SK-N-SH (cell line): ENCODE measurements at regions not wholly inside any gene's neighbourhood (a gene's known extent, or its start where the extent isn't known, plus 50 kb on each side); places are given as distances from the start of the nearest gene placed in this dataset.
"Not testable (repeated sequence)": the region's sequence is repeated elsewhere in the genome, so short reads cannot be mapped to it uniquely, and the experiment has no call there.

Experiments used
- CTCF ChIA-PET: fragments of 300-600, 350-600 bp; formaldehyde crosslinking; extraction: SDS; loops from one replicate; lab custom pipeline; 2021; lab: Yijun Ruan, JAX
- POLR2A ChIA-PET: fragments of 350-600 bp; sonication (Branson Sonifier 250); formaldehyde crosslinking; extraction: SDS; loops from one replicate; lab custom pipeline; 2020; ENCODE audit warnings: antibody characterized with exemption, inconsistent platforms; lab: Yijun Ruan, JAX
- DNase-seq: peaks from one replicate; pipeline ENCODE4 v3.0.0; 2012
- H2AFZ ChIP-seq: fragments of 200-600 bp; sonication (generic); 2 replicates; pipeline ENCODE4 v1.8.1; 2016; ENCODE audit warnings: antibody characterized with exemption, mild to moderate bottlenecking, low read depth
- H3F3A ChIP-seq: fragments of 200-600 bp; sonication (generic); replicated peaks from 2 replicates; pipeline ENCODE3; 2016; ENCODE audit warnings: antibody characterized with exemption, mild to moderate bottlenecking; ENCODE audit not compliant: insufficient read depth
- H3K27ac ChIP-seq, 2 experiments: fragments of 200-500 bp in 1 of 2; fragments of 200-600 bp in 1 of 2; sonication (Bioruptor generic) in 1 of 2; sonication (generic), shearing (Covaris generic) in 1 of 2; 2 replicates each; pipeline versions ENCODE4 v1.5.1 to v1.6.1; 2014 to 2016; ENCODE audit warnings: low read depth in 2 of 2, inconsistent platforms in 1 of 2, low read length in 1 of 2, mild to moderate bottlenecking in 1 of 2, mixed read lengths in 1 of 2
- H3K27me3 ChIP-seq: fragments of 200-600 bp; sonication (generic), shearing (Covaris generic); 2 replicates; pipeline ENCODE4 v1.6.1; 2016; ENCODE audit warnings: mixed run types; ENCODE audit not compliant: insufficient read depth
- H3K36me3 ChIP-seq, 2 experiments: fragments of 200-500 bp in 1 of 2; fragments of 200-600 bp in 1 of 2; sonication (Bioruptor generic) in 1 of 2; sonication (generic) in 1 of 2; replicated peaks in 1 of 2; 2 replicates each; pipeline versions ENCODE3 to v1.5.1; 2014 to 2016; ENCODE audit warnings: low read length in 1 of 2, mild to moderate bottlenecking in 1 of 2; ENCODE audit not compliant: insufficient read depth in 2 of 2, control insufficient read depth in 1 of 2
- H3K4me1 ChIP-seq, 2 experiments: fragments of 200-500 bp in 1 of 2; fragments of 200-600 bp in 1 of 2; sonication (Bioruptor generic) in 1 of 2; sonication (generic), shearing (Covaris generic) in 1 of 2; 2 replicates each; pipeline versions ENCODE4 v1.5.1 to v1.6.1; 2014 to 2016; ENCODE audit warnings: low read depth in 1 of 2, low read length in 1 of 2, mixed run types in 1 of 2; ENCODE audit not compliant: insufficient read depth in 2 of 2, control insufficient read depth in 1 of 2
- H3K4me2 ChIP-seq: fragments of 200-600 bp; sonication (generic), shearing (Covaris generic); 2 replicates; pipeline ENCODE4 v1.6.1; 2017; ENCODE audit warnings: mixed run types
- H3K4me3 ChIP-seq, 2 experiments: fragments of 200-500 bp in 1 of 2; fragments of 200-600 bp in 1 of 2; sonication (Bioruptor generic) in 1 of 2; sonication (generic), shearing (Covaris generic) in 1 of 2; 2 replicates each; pipeline versions ENCODE4 v1.5.1 to v1.8.1; 2014 to 2016; ENCODE audit warnings: low read depth in 2 of 2, inconsistent platforms in 1 of 2, low read length in 1 of 2, mild to moderate bottlenecking in 1 of 2, mixed read lengths in 1 of 2, moderate library complexity in 1 of 2
- H3K79me2 ChIP-seq: fragments of 200-600 bp; sonication (generic); 2 replicates; pipeline ENCODE4 v1.8.1; 2017; ENCODE audit warnings: mild to moderate bottlenecking; ENCODE audit not compliant: insufficient read depth
- H3K9ac ChIP-seq: fragments of 200-600 bp; sonication (generic); 2 replicates; pipeline ENCODE4 v1.6.1; 2017; ENCODE audit warnings: mixed run types
- H3K9me2 ChIP-seq: fragments of 200-600 bp; sonication (generic); 2 replicates; pipeline ENCODE4 v1.6.1; 2017; ENCODE audit warnings: mixed run types
- H3K9me3 ChIP-seq: fragments of 200-600 bp; sonication (generic); 2 replicates; pipeline ENCODE4 v1.6.1; 2017; ENCODE audit warnings: mixed run types, mild to moderate bottlenecking, moderate library complexity
- H4K20me1 ChIP-seq: fragments of 200-600 bp; sonication (generic); 2 replicates; pipeline ENCODE4 v1.6.1; 2017; ENCODE audit warnings: mild to moderate bottlenecking, mixed run types; ENCODE audit not compliant: insufficient read depth
- FOSL2 ChIP-seq: IDR thresholded peaks from 2 replicates; pipeline ENCODE4 v1.4.0; 2012; ENCODE audit warnings: low read depth, mild to moderate bottlenecking, moderate library complexity, borderline replicate concordance
- WGBS: methylation state at CpG from one replicate; pipeline ENCODE4 v1.1.6; 2017; ENCODE audit warnings: low lambda C conversion rate; 5-methylcytosine and 5-hydroxymethylcytosine counted together

- not testable (repeated sequence) for H3K9ac ChIP-seq
Observed at GRCh38 chrX:144131080-144131479, 247.2 kb downstream of the UBE2NL start.

GRCh38 chrX:144134448-144135119 lies 250.7 kb downstream of the UBE2NL start:
- H3K79me2 ChIP-seq, H3K36me3 ChIP-seq, H3K9ac ChIP-seq, H3K9me3 ChIP-seq, H3F3A ChIP-seq, H2AFZ ChIP-seq, H3K27me3 ChIP-seq, H3K4me1 ChIP-seq, DNase-seq, H4K20me1 ChIP-seq, H3K9me2 ChIP-seq, H3K27ac ChIP-seq, CTCF ChIA-PET, POLR2A ChIA-PET, H3K4me2 ChIP-seq, H3K4me3 ChIP-seq: not testable (repeated sequence)
- WGBS, result 0% methylated on average over 1 of the region's 2 CpGs

More at GRCh38 chrX:144131080-144131479, 247.2 kb downstream of the UBE2NL start:
- WGBS, result 4% methylated on average over 3 of the region's 3 CpGs
- H3K79me2 ChIP-seq, CTCF ChIA-PET, H3K4me2 ChIP-seq, H3K9me3 ChIP-seq, H3K4me3 ChIP-seq, H3K27me3 ChIP-seq, H3F3A ChIP-seq, H3K4me1 ChIP-seq, H3K9me2 ChIP-seq, H2AFZ ChIP-seq, DNase-seq, H4K20me1 ChIP-seq, H3K27ac ChIP-seq, H3K36me3 ChIP-seq, POLR2A ChIA-PET: not testable (repeated sequence)

- DNase-seq, POLR2A ChIA-PET, H3K4me2 ChIP-seq, H3K9ac ChIP-seq, CTCF ChIA-PET, H3F3A ChIP-seq, H3K27me3 ChIP-seq, H3K4me1 ChIP-seq, H3K4me3 ChIP-seq, H3K9me3 ChIP-seq, H2AFZ ChIP-seq, H4K20me1 ChIP-seq, H3K9me2 ChIP-seq, H3K27ac ChIP-seq, H3K79me2 ChIP-seq, H3K36me3 ChIP-seq: not testable (repeated sequence)
- WGBS, result 15% methylated on average over 5 of the region's 5 CpGs
Observed at GRCh38 chrX:144154474-144154873, 270.6 kb downstream of the UBE2NL start.

GRCh38 chrX:144185197-144185596 lies 301.3 kb downstream of the UBE2NL start:
- H3K9me3 ChIP-seq, H3K4me2 ChIP-seq, H3K9me2 ChIP-seq, H4K20me1 ChIP-seq, H3K79me2 ChIP-seq, DNase-seq, H2AFZ ChIP-seq, POLR2A ChIA-PET, H3K4me1 ChIP-seq, CTCF ChIA-PET, H3K27ac ChIP-seq, H3F3A ChIP-seq, H3K4me3 ChIP-seq: not testable (repeated sequence)
- peak; percentile 20; the same call in 1 of the 2 replicates for TF ChIP-seq FOSL2
- TF ChIP-seq, all 33 proteins: peak for 1; not testable (repeated sequence) for 32
- not testable (repeated sequence) for H3K9ac ChIP-seq, H3K27me3 ChIP-seq, H3K36me3 ChIP-seq

GRCh38 chrX:144188489-144188888 lies 304.6 kb downstream of the UBE2NL start:
- H3K9me3 ChIP-seq, H3K4me1 ChIP-seq, H2AFZ ChIP-seq, H3K4me2 ChIP-seq, H3K9ac ChIP-seq, H3K79me2 ChIP-seq, H3K36me3 ChIP-seq, POLR2A ChIA-PET, H3K27me3 ChIP-seq, DNase-seq, H3F3A ChIP-seq, H3K9me2 ChIP-seq, H3K4me3 ChIP-seq, CTCF ChIA-PET, H4K20me1 ChIP-seq, H3K27ac ChIP-seq: not testable (repeated sequence)
- 13% methylated on average over 4 of the region's 4 CpGs for WGBS

- H4K20me1 ChIP-seq, H3K4me3 ChIP-seq, H3K4me2 ChIP-seq, H3K27ac ChIP-seq, H3F3A ChIP-seq, DNase-seq, H2AFZ ChIP-seq, POLR2A ChIA-PET, H3K9ac ChIP-seq, H3K9me3 ChIP-seq, H3K36me3 ChIP-seq, H3K4me1 ChIP-seq, H3K79me2 ChIP-seq, CTCF ChIA-PET, H3K27me3 ChIP-seq, H3K9me2 ChIP-seq: not testable (repeated sequence)
- WGBS, result 0% methylated on average over 3 of the region's 3 CpGs
Observed at GRCh38 chrX:144197057-144197456, 313.2 kb downstream of the UBE2NL start.
